HUES6 (cell line): ENCODE measurements at regions not wholly inside any gene's neighbourhood (a gene's known extent, or its start where the extent isn't known, plus 50 kb on each side); places are given as distances from the start of the nearest gene placed in this dataset.
"Not testable (repeated sequence)": the region's sequence is repeated elsewhere in the genome, so short reads cannot be mapped to it uniquely, and the experiment has no call there.

Experiments used
- H3K27ac ChIP-seq: 2 replicates; pipeline ENCODE4 v1.7.0; 2013; ENCODE audit warnings: low read depth, mild to moderate bottlenecking, low read length, inconsistent platforms
- H3K27me3 ChIP-seq: 2 replicates; pipeline ENCODE4 v1.6.1; 2013; ENCODE audit warnings: low read length; ENCODE audit not compliant: control insufficient read depth, insufficient read depth
- H3K36me3 ChIP-seq: 2 replicates; pipeline ENCODE4 v1.6.1; 2013; ENCODE audit warnings: low read length; ENCODE audit not compliant: control insufficient read depth, insufficient read depth
- H3K4me1 ChIP-seq: 2 replicates; pipeline ENCODE4 v1.6.1; 2013; ENCODE audit warnings: low read length; ENCODE audit not compliant: control insufficient read depth, insufficient read depth
- H3K4me3 ChIP-seq: 2 replicates; pipeline ENCODE4 v1.5.1; 2013; ENCODE audit warnings: low read depth, low read length
- H3K9ac ChIP-seq: one replicate; pipeline ENCODE4 v1.6.1; 2013; ENCODE audit warnings: mild to moderate bottlenecking, low read length
- H3K9me3 ChIP-seq: 2 replicates; pipeline ENCODE4 v1.6.1; 2013; ENCODE audit warnings: low read depth, low read length; ENCODE audit not compliant: control insufficient read depth, insufficient read depth

- no peaks in the 10 kb centered on the region for H3K4me1 ChIP-seq
- no peak overlapping the region for H3K4me3 ChIP-seq
- H3K27ac ChIP-seq: no peak overlapping the region
- no peaks in the 10 kb centered on the region for H3K27me3 ChIP-seq
- no peaks in the 10 kb centered on the region for H3K36me3 ChIP-seq
- H3K9ac ChIP-seq: no peak overlapping the region
- H3K9me3 ChIP-seq: no peaks in the 10 kb centered on the region
These were observed 1030.0 kb upstream of the TMPRSS15 start for GRCh38 chr21:19433623-19434022.

- H3K4me1 ChIP-seq: no peaks in the 10 kb centered on the region
- no peak overlapping the region for H3K9ac ChIP-seq
- no peak overlapping the region for H3K4me3 ChIP-seq
- H3K9me3 ChIP-seq: no peaks in the 10 kb centered on the region
- H3K27me3 ChIP-seq: no peaks in the 10 kb centered on the region
- H3K36me3 ChIP-seq: no peaks in the 10 kb centered on the region
- no peak overlapping the region for H3K27ac ChIP-seq
These were observed 1037.4 kb upstream of the TMPRSS15 start for GRCh38 chr21:19440792-19441655.

GRCh38 chr21:19458295-19458694 lies 1054.7 kb upstream of the TMPRSS15 start:
- no peak overlapping the region for H3K27ac ChIP-seq
- no peaks in the 10 kb centered on the region for H3K36me3 ChIP-seq
- H3K9ac ChIP-seq: no peak overlapping the region
- H3K4me1 ChIP-seq: no peaks in the 10 kb centered on the region; the same call in 1 of the 2 replicates
- H3K27me3 ChIP-seq: no peaks in the 10 kb centered on the region
- no peaks in the 10 kb centered on the region for H3K9me3 ChIP-seq
- H3K4me3 ChIP-seq: no peak overlapping the region

- Histone ChIP-seq H3K27ac (no peak overlapping the region), H3K9ac (no peak overlapping the region), H3K36me3 (no peaks in the 10 kb centered on the region), H3K9me3 (no peaks in the 10 kb centered on the region), H3K4me1 (no peaks in the 10 kb centered on the region), H3K4me3 (no peak overlapping the region), H3K27me3 (no peaks in the 10 kb centered on the region)
These were observed 1058.1 kb upstream of the TMPRSS15 start for GRCh38 chr21:19461481-19462205.

- H3K9ac ChIP-seq: no peak overlapping the region
- 0 out of 2 replicates have a peak, but pooled peaks cover 8% of the 10 kb centered on the region for H3K9me3 ChIP-seq
- no peak overlapping the region for H3K4me3 ChIP-seq
These were observed 1060.4 kb upstream of the TMPRSS15 start for GRCh38 chr21:19463966-19464365.

GRCh38 chr21:19468991-19469715 lies 1065.6 kb upstream of the TMPRSS15 start:
- Histone ChIP-seq H3K27ac (no peak overlapping the region), H3K9ac (no peak overlapping the region), H3K4me3 (no peak overlapping the region), H3K36me3 (no peaks in the 10 kb centered on the region), H3K27me3 (no peaks in the 10 kb centered on the region), H3K4me1 (no peaks in the 10 kb centered on the region), H3K9me3 (peaks cover 34% of the 10 kb centered on the region)

More at GRCh38 chr21:19463966-19464365, 1060.4 kb upstream of the TMPRSS15 start:
- Histone ChIP-seq H3K4me1 (no peaks in the 10 kb centered on the region), H3K36me3 (no peaks in the 10 kb centered on the region), H3K27ac (no peak overlapping the region), H3K27me3 (no peaks in the 10 kb centered on the region)

- Histone ChIP-seq H3K4me3 (no peak overlapping the region), H3K27me3 (no peaks in the 10 kb centered on the region), H3K9me3 (peaks cover 24% of the 10 kb centered on the region), H3K9ac (no peak overlapping the region), H3K36me3 (no peaks in the 10 kb centered on the region), H3K27ac (no peak overlapping the region), H3K4me1 (no peaks in the 10 kb centered on the region)
These were observed 1071.9 kb upstream of the TMPRSS15 start for GRCh38 chr21:19475525-19475924.

GRCh38 chr21:19489930-19490329 lies 1086.3 kb upstream of the TMPRSS15 start:
- no peak overlapping the region for H3K27ac ChIP-seq
- no peaks in the 10 kb centered on the region for H3K36me3 ChIP-seq
- no peak overlapping the region for H3K4me3 ChIP-seq
- no peaks in the 10 kb centered on the region for H3K9me3 ChIP-seq
- no peaks in the 10 kb centered on the region for H3K4me1 ChIP-seq
- no peak overlapping the region for H3K9ac ChIP-seq
- no peaks in the 10 kb centered on the region for H3K27me3 ChIP-seq

GRCh38 chr21:19490481-19490880 lies 1086.9 kb upstream of the TMPRSS15 start:
- Histone ChIP-seq H3K27me3 (no peaks in the 10 kb centered on the region), H3K27ac (no peak overlapping the region), H3K4me1 (no peaks in the 10 kb centered on the region), H3K36me3 (no peaks in the 10 kb centered on the region), H3K9ac (no peak overlapping the region), H3K4me3 (no peak overlapping the region), H3K9me3 (no peaks in the 10 kb centered on the region)

GRCh38 chr21:19493437-19494241 lies 1090.1 kb upstream of the TMPRSS15 start:
- H3K9ac ChIP-seq, H3K27ac ChIP-seq, H3K36me3 ChIP-seq, H3K9me3 ChIP-seq, H3K27me3 ChIP-seq, H3K4me1 ChIP-seq, H3K4me3 ChIP-seq: not testable (repeated sequence)
